ENCODE measurements at regions not wholly inside any gene's neighbourhood (a gene's known extent, or its start where the extent isn't known, plus 50 kb on each side); places are given as distances from the start of the nearest gene placed in this dataset.

- intact Hi-C loops (cut with DNase I, micrococcal nuclease), result no loop called here
- DNase-seq, result no peak
- no peak for ATAC-seq
Observed at GRCh38 chr7:86976958-86977357, 82.5 kb downstream of the ELAPOR2 start.

GRCh38 chr7:86975914-86976313 is 83.5 kb downstream of the ELAPOR2 start:
- no peak for DNase-seq
- ATAC-seq, result no peak
- intact Hi-C loops (cut with DNase I, micrococcal nuclease), result no loop called here

- no peak for DNase-seq
- ATAC-seq, result no peak
- intact Hi-C loops (cut with DNase I, micrococcal nuclease), result no loop called here
Observed at GRCh38 chr7:86975449-86975848, 84.0 kb downstream of the ELAPOR2 start.

- DNase-seq (no peak), ATAC-seq (no peak)
- intact Hi-C loops (cut with DNase I, micrococcal nuclease), result no loop called here
Observed at GRCh38 chr7:86972072-86972471, 87.4 kb downstream of the ELAPOR2 start.

GRCh38 chr7:86970986-86971385 is 88.5 kb downstream of the ELAPOR2 start:
- ATAC-seq, result no peak
- intact Hi-C loops (cut with DNase I, micrococcal nuclease), result no loop called here

GRCh38 chr7:86970547-86970946 is 88.9 kb downstream of the ELAPOR2 start:
- ATAC-seq (no peak), DNase-seq (no peak)
- intact Hi-C loops (cut with DNase I, micrococcal nuclease), result no loop called here

More at GRCh38 chr7:86970986-86971385, 88.5 kb downstream of the ELAPOR2 start:
- no peak for DNase-seq

GRCh38 chr7:86969865-86970264 is 89.6 kb downstream of the ELAPOR2 start:
- no peak for ATAC-seq
- intact Hi-C loops (cut with DNase I, micrococcal nuclease), result no loop called here
- DNase-seq, result no peak

GRCh38 chr7:86968618-86969017 is 90.8 kb downstream of the ELAPOR2 start:
- DNase-seq (peak; percentile 83 to 85), ATAC-seq (peak; percentile 90)
- intact Hi-C loops (cut with DNase I, micrococcal nuclease), result no loop called here

- ATAC-seq (peak; percentile 62), DNase-seq (no peak)
- intact Hi-C loops (cut with DNase I, micrococcal nuclease), result no loop called here
Observed at GRCh38 chr7:86966916-86967315, 92.5 kb downstream of the ELAPOR2 start.

GRCh38 chr7:86965727-86966120 is 93.7 kb downstream of the ELAPOR2 start:
- no peak for DNase-seq
- intact Hi-C loops (cut with DNase I, micrococcal nuclease), result no loop called here
- no peak for ATAC-seq

GRCh38 chr7:86964973-86965726 is 94.3 kb downstream of the ELAPOR2 start:
- ATAC-seq (no peak), DNase-seq (no peak)
- intact Hi-C loops (cut with DNase I, micrococcal nuclease), result no loop called here

- DNase-seq, result no peak
- intact Hi-C loops (cut with DNase I, micrococcal nuclease), result no loop called here
- no peak for ATAC-seq
Observed at GRCh38 chr7:86963599-86964230, 95.7 kb downstream of the ELAPOR2 start.

- ATAC-seq (no peak), DNase-seq (no peak)
- intact Hi-C loops (cut with DNase I, micrococcal nuclease), result no loop called here
Observed at GRCh38 chr7:86962623-86963022, 96.8 kb downstream of the ELAPOR2 start.

GRCh38 chr7:86961686-86962085 is 97.8 kb downstream of the ELAPOR2 start:
- intact Hi-C loops (cut with DNase I, micrococcal nuclease), result no loop called here
- DNase-seq (no peak), ATAC-seq (no peak)

- ATAC-seq (peak; percentile 96), DNase-seq (no peak)
- intact Hi-C loops (cut with DNase I, micrococcal nuclease), result no loop called here
Observed at GRCh38 chr7:86958380-86958779, 101.1 kb downstream of the ELAPOR2 start.

- intact Hi-C loops (cut with DNase I, micrococcal nuclease), result no loop called here
- ATAC-seq, result no peak
- DNase-seq, result no peak
Observed at GRCh38 chr7:86956567-86956966, 102.9 kb downstream of the ELAPOR2 start.

GRCh38 chr7:86955895-86956503 is 103.5 kb downstream of the ELAPOR2 start:
- intact Hi-C loops (cut with DNase I, micrococcal nuclease), result no loop called here
- ATAC-seq (no peak), DNase-seq (no peak)

GRCh38 chr7:86954971-86955370 is 104.5 kb downstream of the ELAPOR2 start:
- no peak for ATAC-seq
- no peak for DNase-seq
- intact Hi-C loops (cut with DNase I, micrococcal nuclease), result no loop called here

GRCh38 chr7:86953653-86954336 is 105.7 kb downstream of the ELAPOR2 start:
- ATAC-seq (no peak), DNase-seq (no peak)
- intact Hi-C loops (cut with DNase I, micrococcal nuclease), result no loop called here

GRCh38 chr7:86953219-86953618 is 106.2 kb downstream of the ELAPOR2 start:
- ATAC-seq, result no peak
- DNase-seq, result no peak
- intact Hi-C loops (cut with DNase I, micrococcal nuclease), result no loop called here
